ENCODE measurements at regions not wholly inside any gene's neighbourhood (a gene's known extent, or its start where the extent isn't known, plus 50 kb on each side); places are given as distances from the start of the nearest gene placed in this dataset.

- no peak for TF ChIP-seq CTCF (IDR thresholded peaks at IDR 0.05)
- TF ChIP-seq POLR2A (IDR thresholded peaks at IDR 0.05): no peak
These were observed 129.5 kb upstream of the SDK2 start for GRCh38 chr17:73773702-73774101.
